Endothelial cell of umbilical vein (primary cell): ENCODE measurements at regions not wholly inside any gene's neighbourhood (a gene's known extent, or its start where the extent isn't known, plus 50 kb on each side); places are given as distances from the start of the nearest gene placed in this dataset.

ENCODE experiments used
- BruUV-seq: library from RNA; stranded (reverse); fragments of 400-500 nt; replicated peaks from 2 replicates; lab custom pipeline; 2021; lab: Mats Ljungman, UMichigan
- CTCF ChIA-PET: fragments of 300-600, 350-600 bp; sonication (Branson Sonifier 250); formaldehyde crosslinking; loops from one replicate; lab custom pipeline; 2021; ENCODE audit warnings: antibody characterized with exemption, inconsistent platforms; lab: Charles Lee
- POLR2A ChIA-PET: fragments of 300-600, 350-600 bp; sonication (Branson Sonifier 250); formaldehyde crosslinking; loops from one replicate; lab custom pipeline; 2021; ENCODE audit warnings: antibody characterized with exemption, inconsistent platforms; lab: Charles Lee
- DNase-seq: peaks from one replicate; pipeline ENCODE4 v3.0.0-alpha.2; 2011; ENCODE audit warnings: low read depth, low spot score
- FAIRE-seq: peaks from 2 replicates; lab custom pipeline; 2011; peaks lifted over from hg19 to GRCh38; lab: Jason Lieb, UNC
- H2AFZ ChIP-seq: 2 replicates; pipeline ENCODE4 v1.6.0; 2012; ENCODE audit warnings: low read depth, low read length, control low read depth, inconsistent platforms
- H3K27ac ChIP-seq: 2 replicates; pipeline ENCODE4 v1.5.1; 2011; ENCODE audit warnings: low read depth, mild to moderate bottlenecking, control low read depth, low read length, moderate library complexity; ENCODE audit not compliant: insufficient read depth
- H3K27me3 ChIP-seq, 2 experiments: 2 replicates each; pipeline versions ENCODE4 v1.6.0 to v1.6.1; 2011; ENCODE audit warnings: low read length in 2 of 2, mixed read lengths in 1 of 2; ENCODE audit not compliant: control insufficient read depth in 2 of 2, insufficient read depth in 2 of 2
- H3K36me3 ChIP-seq, 2 experiments: 2 replicates in 1 of 2; 3 replicates in 1 of 2; pipeline ENCODE4 v1.5.1; 2011; ENCODE audit warnings: low read length in 2 of 2, mild to moderate bottlenecking in 1 of 2, moderate library complexity in 1 of 2; ENCODE audit not compliant: control insufficient read depth in 2 of 2, insufficient read depth in 2 of 2; ENCODE audit errors: extremely low read depth in 1 of 2
- H3K4me1 ChIP-seq: 3 replicates; pipeline ENCODE4 v1.5.1; 2011; ENCODE audit warnings: mild to moderate bottlenecking, low read length; ENCODE audit not compliant: control insufficient read depth, insufficient read depth; ENCODE audit errors: extremely low read depth
- H3K4me2 ChIP-seq: 2 replicates; pipeline ENCODE4 v1.6.1; 2011; ENCODE audit warnings: low read length, control low read depth, mixed read lengths; ENCODE audit not compliant: insufficient read depth
- H3K4me3 ChIP-seq, 3 experiments: fragments of 200-600 bp in 1 of 3; sonication (generic), shearing (Covaris generic) in 1 of 3; replicated peaks in 1 of 3; 2 replicates each; pipeline ENCODE4 v1.5.1; 2011 to 2016; ENCODE audit warnings: control low read depth in 3 of 3, low read length in 3 of 3, mild to moderate bottlenecking in 2 of 3, inconsistent platforms in 1 of 3, low read depth in 1 of 3, moderate library complexity in 1 of 3; ENCODE audit not compliant: insufficient read depth in 1 of 3
- H3K79me2 ChIP-seq: 2 replicates; pipeline ENCODE4 v1.6.0; 2012; ENCODE audit warnings: low read length, inconsistent platforms; ENCODE audit not compliant: control insufficient read depth, insufficient read depth
- H3K9ac ChIP-seq: replicated peaks from 2 replicates; pipeline ENCODE3; 2011; ENCODE audit warnings: low read length, control low read depth; ENCODE audit not compliant: insufficient read depth; ENCODE audit errors: extremely low read depth
- H3K9me1 ChIP-seq: replicated peaks from 3 replicates; pipeline ENCODE4 v1.6.0; 2011; ENCODE audit warnings: mild to moderate bottlenecking, low read length; ENCODE audit not compliant: control insufficient read depth, insufficient read depth; ENCODE audit errors: extremely low read depth
- H3K9me3 ChIP-seq: replicated peaks from 2 replicates; pipeline ENCODE4 v1.5.1; 2012; ENCODE audit warnings: low read length, inconsistent platforms; ENCODE audit not compliant: control insufficient read depth, insufficient read depth
- H4K20me1 ChIP-seq: replicated peaks from 2 replicates; pipeline ENCODE3; 2011; ENCODE audit warnings: mild to moderate bottlenecking, low read length; ENCODE audit not compliant: control insufficient read depth, insufficient read depth; ENCODE audit errors: extremely low read depth
- EZH2 ChIP-seq: IDR thresholded peaks from 2 replicates; pipeline ENCODE4 v1.6.1; 2012; ENCODE audit warnings: borderline replicate concordance, low read depth, mild to moderate bottlenecking, moderate library complexity, low read length, inconsistent platforms; ENCODE audit not compliant: severe bottlenecking
- FOS ChIP-seq: IDR thresholded peaks from 2 replicates; pipeline ENCODE4 v1.6.1; 2011; ENCODE audit warnings: mild to moderate bottlenecking, low read length, moderate library complexity, borderline replicate concordance; ENCODE audit not compliant: insufficient read depth
- GATA2 ChIP-seq: IDR thresholded peaks from 2 replicates; pipeline ENCODE4 v1.7.0; 2011; ENCODE audit warnings: low read depth, mild to moderate bottlenecking, moderate library complexity, mixed read lengths, low read length; ENCODE audit not compliant: insufficient read length, insufficient read depth
- JUN ChIP-seq: IDR thresholded peaks from 2 replicates; pipeline ENCODE4 v1.6.1; 2011; ENCODE audit warnings: borderline replicate concordance, low read depth; ENCODE audit not compliant: insufficient read length, insufficient read depth
- MYC ChIP-seq: IDR thresholded peaks from one replicate; pipeline ENCODE4 v1.6.1; 2011; ENCODE audit warnings: mild to moderate bottlenecking, low read depth, low read length
- POLR2A ChIP-seq: IDR thresholded peaks from 2 replicates; pipeline ENCODE4 v1.6.1; 2012; ENCODE audit warnings: low read depth, mild to moderate bottlenecking, control low read depth, low read length
- POLR2AphosphoS5 ChIP-seq: IDR thresholded peaks from 2 replicates; pipeline ENCODE4 v1.6.1; 2012; ENCODE audit warnings: low read depth, mild to moderate bottlenecking, control low read depth, low read length, moderate library complexity; ENCODE audit not compliant: insufficient read depth
- dilution Hi-C: fragments of 300-500 bp; cut with MboI; formaldehyde crosslinking; loops from one replicate; pipeline ENCODE4 v1.15.0; 2019; ENCODE audit warnings: low sequenced_read_pairs; ENCODE audit not compliant: extremely low pct_ligation_motif_present
- intact Hi-C: fragments of 100-400 bp; cut with micrococcal nuclease; formaldehyde crosslinking; loops from one replicate; pipeline ENCODE4 v1.10.0; 2022
- TF ChIP-seq, protein P1 (sequence below): IDR thresholded peaks from 2 replicates; pipeline ENCODE4 v1.6.1; 2011; ENCODE audit not compliant: insufficient read depth, insufficient read length
- TF ChIP-seq, protein P2 (sequence below), 2 donors: IDR thresholded peaks; 1 replicate in 1 of 2; 2 replicates in 1 of 2; pipeline ENCODE4 v1.5.1; 2011; ENCODE audit warnings: low read length in 2 of 2, mild to moderate bottlenecking in 2 of 2, moderate library complexity in 2 of 2, control low read depth in 1 of 2, inconsistent platforms in 1 of 2, low read depth in 1 of 2; ENCODE audit not compliant: insufficient read depth in 1 of 2; ENCODE audit errors: extremely low read depth in 1 of 2

DNA sequence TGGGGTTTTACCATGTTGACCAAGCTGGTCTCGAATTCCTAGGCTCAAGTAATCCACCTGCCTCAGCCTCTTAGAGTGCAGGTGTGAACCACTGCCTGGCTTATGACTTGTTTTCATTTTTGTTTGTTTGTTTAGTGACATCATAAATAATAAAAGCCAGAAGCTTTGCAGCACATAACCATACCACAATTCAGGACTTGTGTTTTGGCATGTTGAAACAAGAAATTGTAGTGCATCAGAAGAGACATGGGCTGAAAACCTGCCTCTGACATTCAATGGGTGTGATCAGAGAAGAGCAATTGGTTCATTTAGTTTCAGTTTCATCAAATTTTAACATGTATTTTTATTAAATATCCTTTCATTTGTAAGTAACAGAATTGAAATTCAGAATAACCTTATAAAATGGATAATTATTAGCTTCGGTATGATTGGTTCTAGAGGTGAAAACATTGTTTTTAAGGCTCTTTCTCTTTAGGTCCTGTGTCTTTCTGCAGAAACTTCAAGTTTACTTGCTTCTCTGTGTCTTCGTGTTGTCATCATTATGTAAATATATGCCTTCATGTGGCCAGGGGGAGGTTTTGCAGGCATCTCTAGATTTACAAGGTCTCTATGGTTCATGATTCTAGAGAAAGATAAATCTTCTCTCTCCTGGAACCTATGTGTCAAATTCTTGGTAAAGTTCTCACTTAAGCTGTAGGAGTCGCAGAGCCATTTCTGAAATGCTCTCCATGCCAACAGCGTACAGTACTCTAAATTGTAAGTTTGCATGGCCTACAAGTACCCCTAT is 312.0 kb downstream of the KCNC2 start:
- H2AFZ ChIP-seq = no peak overlapping the region
- intact Hi-C loops (no loop called here), dilution Hi-C loops (no loop called here)
- ChIA-PET POLR2A (no interaction called here), CTCF (interaction anchor here (1.5 to 1.8 kb wide), 2 partner anchors 14 to 76 kb away, joined by 3 to 6 read pairs; no protein-coding TSS in a partner anchor)
- H3K27me3 ChIP-seq = no peaks in the 10 kb centered on the region
- DNase-seq = no peak
- TF ChIP-seq JUN = no peak
- no peaks in the 10 kb centered on the region for H4K20me1 ChIP-seq
- no peak overlapping the region for H3K27ac ChIP-seq
- FAIRE-seq = no peak
- no peak overlapping the region for H3K9ac ChIP-seq
- BruUV-seq = no TSS peak
- H3K4me3 ChIP-seq = no peak overlapping the region
- H3K4me2 ChIP-seq = no peak overlapping the region
- no peaks in the 10 kb centered on the region for H3K9me3 ChIP-seq
- H3K79me2 ChIP-seq = no peaks in the 10 kb centered on the region
- H3K9me1 ChIP-seq = no peaks in the 10 kb centered on the region
- no peaks in the 10 kb centered on the region for H3K36me3 ChIP-seq
- H3K4me1 ChIP-seq = no peaks in the 10 kb centered on the region

- Histone ChIP-seq H3K27me3 (no peaks in the 10 kb centered on the region), H3K9ac (no peak overlapping the region), H3K79me2 (no peaks in the 10 kb centered on the region), H4K20me1 (no peaks in the 10 kb centered on the region), H3K9me3 (no peaks in the 10 kb centered on the region), H3K4me2 (no peak overlapping the region), H3K4me3 (no peak overlapping the region), H3K36me3 (no peaks in the 10 kb centered on the region), H3K27ac (no peak overlapping the region), H2AFZ (no peak overlapping the region), H3K9me1 (no peaks in the 10 kb centered on the region), H3K4me1 (no peaks in the 10 kb centered on the region)
- ChIA-PET POLR2A (no interaction called here), CTCF (no interaction called here)
- no TSS peak for BruUV-seq
- no peak for DNase-seq
- dilution Hi-C loops = no loop called here
- FAIRE-seq = no peak
- TF ChIP-seq GATA2 = no peak
- TF ChIP-seq FOS = no peak
- no peak for TF ChIP-seq POLR2A
- no peak for TF ChIP-seq MYC
- no peak for TF ChIP-seq EZH2
- no peak for TF ChIP-seq POLR2AphosphoS5
- TF ChIP-seq, protein P1, sequence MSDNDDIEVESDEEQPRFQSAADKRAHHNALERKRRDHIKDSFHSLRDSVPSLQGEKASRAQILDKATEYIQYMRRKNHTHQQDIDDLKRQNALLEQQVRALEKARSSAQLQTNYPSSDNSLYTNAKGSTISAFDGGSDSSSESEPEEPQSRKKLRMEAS = no peak
- TF ChIP-seq JUN = no peak
- TF ChIP-seq, protein P2, sequence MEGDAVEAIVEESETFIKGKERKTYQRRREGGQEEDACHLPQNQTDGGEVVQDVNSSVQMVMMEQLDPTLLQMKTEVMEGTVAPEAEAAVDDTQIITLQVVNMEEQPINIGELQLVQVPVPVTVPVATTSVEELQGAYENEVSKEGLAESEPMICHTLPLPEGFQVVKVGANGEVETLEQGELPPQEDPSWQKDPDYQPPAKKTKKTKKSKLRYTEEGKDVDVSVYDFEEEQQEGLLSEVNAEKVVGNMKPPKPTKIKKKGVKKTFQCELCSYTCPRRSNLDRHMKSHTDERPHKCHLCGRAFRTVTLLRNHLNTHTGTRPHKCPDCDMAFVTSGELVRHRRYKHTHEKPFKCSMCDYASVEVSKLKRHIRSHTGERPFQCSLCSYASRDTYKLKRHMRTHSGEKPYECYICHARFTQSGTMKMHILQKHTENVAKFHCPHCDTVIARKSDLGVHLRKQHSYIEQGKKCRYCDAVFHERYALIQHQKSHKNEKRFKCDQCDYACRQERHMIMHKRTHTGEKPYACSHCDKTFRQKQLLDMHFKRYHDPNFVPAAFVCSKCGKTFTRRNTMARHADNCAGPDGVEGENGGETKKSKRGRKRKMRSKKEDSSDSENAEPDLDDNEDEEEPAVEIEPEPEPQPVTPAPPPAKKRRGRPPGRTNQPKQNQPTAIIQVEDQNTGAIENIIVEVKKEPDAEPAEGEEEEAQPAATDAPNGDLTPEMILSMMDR (IDR thresholded peaks at IDR 0.05; ENCODE audit: extremely low read depth in 1 of 2, insufficient read depth in 1 of 2, low read depth in 1 of 2, low read length in 2 of 2) = no peak
- intact Hi-C loops = no loop called here
Measured at GRCh38 chr12:74899031-74899829, 310.4 kb downstream of the KCNC2 start.
